GM21737 (cell line): ENCODE measurements at regions not wholly inside any gene's neighbourhood (a gene's known extent, or its start where the extent isn't known, plus 50 kb on each side); places are given as distances from the start of the nearest gene placed in this dataset.

Experiments
- ATAC-seq: cut with Tn5 transposase; IDR thresholded peaks from one replicate; pipeline ENCODE4 v1.9.1; 2021; ENCODE audit warnings: mild to moderate bottlenecking, moderate library complexity; ENCODE audit not compliant: unreplicated experiment

- no peak for ATAC-seq
These were observed 70.6 kb upstream of the CTDP1 start for GRCh38 chr18:79608999-79609461.

GRCh38 chr18:79609841-79610281 lies 69.7 kb upstream of the CTDP1 start:
- ATAC-seq: no peak

- no peak for ATAC-seq
These were observed 69.1 kb upstream of the CTDP1 start for GRCh38 chr18:79610461-79611039.

- ATAC-seq: no peak
These were observed 68.4 kb upstream of the CTDP1 start for GRCh38 chr18:79611040-79611681.

GRCh38 chr18:79612291-79613108 lies 67.1 kb upstream of the CTDP1 start:
- ATAC-seq: no peak

GRCh38 chr18:79613186-79613931 lies 66.2 kb upstream of the CTDP1 start:
- no peak for ATAC-seq

- no peak for ATAC-seq
These were observed 65.2 kb upstream of the CTDP1 start for GRCh38 chr18:79614211-79614955.

GRCh38 chr18:79615091-79615490 lies 64.5 kb upstream of the CTDP1 start:
- ATAC-seq: no peak

- no peak for ATAC-seq
These were observed 64.0 kb upstream of the CTDP1 start for GRCh38 chr18:79615586-79615985.

- ATAC-seq: no peak
These were observed 62.7 kb upstream of the CTDP1 start for GRCh38 chr18:79616651-79617510.

GRCh38 chr18:79617511-79618500 lies 61.8 kb upstream of the CTDP1 start:
- no peak for ATAC-seq

- no peak for ATAC-seq
These were observed 58.9 kb upstream of the CTDP1 start for GRCh38 chr18:79620576-79621165.

- no peak for ATAC-seq
These were observed 58.1 kb upstream of the CTDP1 start for GRCh38 chr18:79621501-79621900.

GRCh38 chr18:79622004-79622403 lies 57.6 kb upstream of the CTDP1 start:
- no peak for ATAC-seq

- ATAC-seq: no peak
These were observed 55.0 kb upstream of the CTDP1 start for GRCh38 chr18:79624356-79625170.

GRCh38 chr18:79625195-79625923 lies 54.2 kb upstream of the CTDP1 start:
- ATAC-seq: peak; percentile 63
